Endothelial cell of umbilical vein (primary cell): ENCODE measurements at regions not wholly inside any gene's neighbourhood (a gene's known extent, or its start where the extent isn't known, plus 50 kb on each side); places are given as distances from the start of the nearest gene placed in this dataset.

Experiments
- EZH2 ChIP-seq: IDR thresholded peaks from 2 replicates; pipeline ENCODE4 v1.6.1; 2012; ENCODE audit warnings: borderline replicate concordance, low read depth, mild to moderate bottlenecking, moderate library complexity, low read length, inconsistent platforms; ENCODE audit not compliant: severe bottlenecking
- MYC ChIP-seq: IDR thresholded peaks from one replicate; pipeline ENCODE4 v1.6.1; 2011; ENCODE audit warnings: mild to moderate bottlenecking, low read depth, low read length
- POLR2A ChIP-seq: IDR thresholded peaks from 2 replicates; pipeline ENCODE4 v1.6.1; 2012; ENCODE audit warnings: low read depth, mild to moderate bottlenecking, control low read depth, low read length
- TF ChIP-seq, protein P1 (sequence below), 2 donors: IDR thresholded peaks; 1 replicate in 1 of 2; 2 replicates in 1 of 2; pipeline ENCODE4 v1.5.1; 2011; ENCODE audit warnings: low read length in 2 of 2, mild to moderate bottlenecking in 2 of 2, moderate library complexity in 2 of 2, control low read depth in 1 of 2, inconsistent platforms in 1 of 2, low read depth in 1 of 2; ENCODE audit not compliant: insufficient read depth in 1 of 2; ENCODE audit errors: extremely low read depth in 1 of 2

DNA sequence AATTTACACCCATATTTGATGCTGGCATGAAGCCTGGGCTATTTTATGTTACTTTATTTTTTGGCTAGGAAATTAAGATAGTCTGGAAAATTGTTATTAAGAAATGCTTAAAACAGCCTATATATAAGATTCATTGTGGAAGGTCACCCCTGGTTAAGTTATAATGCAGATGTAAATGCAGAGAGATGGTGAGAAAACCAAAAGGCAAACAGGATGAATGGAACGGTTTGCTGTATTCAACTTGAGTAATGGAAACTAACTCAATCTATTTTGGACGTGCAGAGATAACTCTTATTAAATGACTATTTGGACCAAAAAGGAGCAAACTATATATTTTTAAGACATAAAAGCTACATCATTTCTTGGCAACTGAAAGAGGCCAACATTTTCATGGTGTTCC, 446.3 kb upstream of the FRG1 start:
- no peak for TF ChIP-seq MYC
- TF ChIP-seq, protein P1, sequence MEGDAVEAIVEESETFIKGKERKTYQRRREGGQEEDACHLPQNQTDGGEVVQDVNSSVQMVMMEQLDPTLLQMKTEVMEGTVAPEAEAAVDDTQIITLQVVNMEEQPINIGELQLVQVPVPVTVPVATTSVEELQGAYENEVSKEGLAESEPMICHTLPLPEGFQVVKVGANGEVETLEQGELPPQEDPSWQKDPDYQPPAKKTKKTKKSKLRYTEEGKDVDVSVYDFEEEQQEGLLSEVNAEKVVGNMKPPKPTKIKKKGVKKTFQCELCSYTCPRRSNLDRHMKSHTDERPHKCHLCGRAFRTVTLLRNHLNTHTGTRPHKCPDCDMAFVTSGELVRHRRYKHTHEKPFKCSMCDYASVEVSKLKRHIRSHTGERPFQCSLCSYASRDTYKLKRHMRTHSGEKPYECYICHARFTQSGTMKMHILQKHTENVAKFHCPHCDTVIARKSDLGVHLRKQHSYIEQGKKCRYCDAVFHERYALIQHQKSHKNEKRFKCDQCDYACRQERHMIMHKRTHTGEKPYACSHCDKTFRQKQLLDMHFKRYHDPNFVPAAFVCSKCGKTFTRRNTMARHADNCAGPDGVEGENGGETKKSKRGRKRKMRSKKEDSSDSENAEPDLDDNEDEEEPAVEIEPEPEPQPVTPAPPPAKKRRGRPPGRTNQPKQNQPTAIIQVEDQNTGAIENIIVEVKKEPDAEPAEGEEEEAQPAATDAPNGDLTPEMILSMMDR (IDR thresholded peaks at IDR 0.05; ENCODE audit: extremely low read depth in 1 of 2, insufficient read depth in 1 of 2, low read depth in 1 of 2, low read length in 2 of 2): no peak
- TF ChIP-seq POLR2A: no peak
- TF ChIP-seq EZH2: no peak
